Hematopoietic multipotent progenitor cell treated with erythropoietin and hydrocortisone succinate and interleukin-3 and kit ligand, for 8 days (in vitro differentiated cells): ENCODE measurements at regions not wholly inside any gene's neighbourhood (a gene's known extent, or its start where the extent isn't known, plus 50 kb on each side); places are given as distances from the start of the nearest gene placed in this dataset.
"Not testable (repeated sequence)": the region's sequence is repeated elsewhere in the genome, so short reads cannot be mapped to it uniquely, and the experiment has no call there.

Experiments used
- DNase-seq: peaks from one replicate; pipeline ENCODE4 v3.0.0-alpha.2; 2015

GRCh38 chr1:143691971-143692529 is 279.7 kb downstream of the FAM72C start:
- no peak for DNase-seq

- no peak for DNase-seq
These were observed 280.3 kb downstream of the FAM72C start for GRCh38 chr1:143691400-143691891.

GRCh38 chr1:143689781-143690180 is 282.0 kb downstream of the FAM72C start:
- no peak for DNase-seq

GRCh38 chr1:143680304-143680703 is 291.5 kb downstream of the FAM72C start:
- DNase-seq: no peak

- DNase-seq: no peak
These were observed 298.8 kb downstream of the FAM72C start for GRCh38 chr1:143672983-143673382.

- no peak for DNase-seq
These were observed 304.1 kb downstream of the FAM72C start for GRCh38 chr1:143667730-143668129.

GRCh38 chr1:143666851-143667250 is 304.9 kb downstream of the FAM72C start:
- DNase-seq: no peak

GRCh38 chr1:143665606-143666005 is 306.2 kb downstream of the FAM72C start:
- DNase-seq: no peak

- DNase-seq: not testable (repeated sequence)
These were observed 308.7 kb downstream of the FAM72C start for GRCh38 chr1:143663056-143663455.

- no peak for DNase-seq
These were observed 310.2 kb downstream of the FAM72C start for GRCh38 chr1:143661418-143662101.

- no peak for DNase-seq
These were observed 311.3 kb downstream of the FAM72C start for GRCh38 chr1:143660354-143660941.

GRCh38 chr1:143653429-143653802 is 318.4 kb downstream of the FAM72C start:
- DNase-seq: no peak

- no peak for DNase-seq
These were observed 318.9 kb downstream of the FAM72C start for GRCh38 chr1:143652744-143653428.

- no peak for DNase-seq
These were observed 319.6 kb downstream of the FAM72C start for GRCh38 chr1:143652187-143652586.

- DNase-seq: no peak
These were observed 320.3 kb downstream of the FAM72C start for GRCh38 chr1:143651350-143651992.

GRCh38 chr1:143644035-143644434 is 327.8 kb downstream of the FAM72C start:
- DNase-seq: not testable (repeated sequence)

- no peak for DNase-seq
These were observed 328.5 kb downstream of the FAM72C start for GRCh38 chr1:143643148-143643885.

- no peak for DNase-seq
These were observed 345.9 kb downstream of the FAM72C start for GRCh38 chr1:143625886-143626285.

- DNase-seq: no peak
These were observed 351.9 kb downstream of the FAM72C start for GRCh38 chr1:143619851-143620250.

- no peak for DNase-seq
These were observed 360.6 kb downstream of the FAM72C start for GRCh38 chr1:143611159-143611558.

- DNase-seq: no peak
These were observed 361.6 kb downstream of the FAM72C start for GRCh38 chr1:143610196-143610595.

GRCh38 chr1:143604887-143605286 is 366.9 kb downstream of the FAM72C start:
- DNase-seq: no peak

- no peak for DNase-seq
These were observed 387.3 kb downstream of the FAM72C start for GRCh38 chr1:143584508-143584907.
